BLaER1 treated with 17β-estradiol and CSF1 and Interleukin-3, amounts not matched to agents 10 nM and 100 nM (cell line): ENCODE measurements at regions not wholly inside any gene's neighbourhood (a gene's known extent, or its start where the extent isn't known, plus 50 kb on each side); places are given as distances from the start of the nearest gene placed in this dataset.
"Not testable (repeated sequence)": the region's sequence is repeated elsewhere in the genome, so short reads cannot be mapped to it uniquely, and the experiment has no call there.

Experiments used
- H3K27ac ChIP-seq, 11 experiments: shearing (Covaris generic); formaldehyde crosslinking; 2 replicates each; pipeline ENCODE4 v1.8.1; 2022
- H3K27me3 ChIP-seq, 11 experiments: shearing (Covaris generic); formaldehyde crosslinking; 2 replicates each; pipeline ENCODE4 v1.8.1; 2022
- H3K36me3 ChIP-seq, 11 experiments: shearing (Covaris generic); formaldehyde crosslinking; 2 replicates each; pipeline ENCODE4 v1.8.1; 2022
- H3K4me1 ChIP-seq, 10 experiments: shearing (Covaris generic); formaldehyde crosslinking; 2 replicates each; pipeline ENCODE4 v1.8.1; 2022
- H3K4me2 ChIP-seq, 11 experiments: shearing (Covaris generic); formaldehyde crosslinking; 2 replicates each; pipeline ENCODE4 v1.8.1; 2022
- H3K4me3 ChIP-seq, 10 experiments: shearing (Covaris generic); formaldehyde crosslinking; 2 replicates each; pipeline ENCODE4 v1.8.1; 2022
- H3K9ac ChIP-seq, 11 experiments: shearing (Covaris generic); formaldehyde crosslinking; 2 replicates each; pipeline ENCODE4 v1.8.1; 2022
- H3K9me3 ChIP-seq, 11 experiments: shearing (Covaris generic); formaldehyde crosslinking; replicated peaks in 1 of 11; 2 replicates each; pipeline ENCODE4 v1.8.1; 2022
- H4K20me1 ChIP-seq, 11 experiments: shearing (Covaris generic); formaldehyde crosslinking; 2 replicates each; pipeline ENCODE4 v1.8.1; 2022

- H3K4me1 ChIP-seq: peaks cover 0 to 16% (median 7%) of the 10 kb centered on the region in 10 experiments; a peak in 13 of 20 replicates
- not testable (repeated sequence) for H3K4me3 ChIP-seq, H3K27ac ChIP-seq, H3K9me3 ChIP-seq, H3K9ac ChIP-seq, H3K36me3 ChIP-seq, H3K4me2 ChIP-seq
- H4K20me1 ChIP-seq: peaks cover 0 to 18% (median 6%) of the 10 kb centered on the region in 11 experiments; a peak in 10 of 22 replicates
- peaks cover 38 to 79% (median 71%) of the 10 kb centered on the region in 11 experiments for H3K27me3 ChIP-seq
Observed at GRCh38 chr5:177941386-177941785, 54.7 kb downstream of the PROP1 start.

DNA sequence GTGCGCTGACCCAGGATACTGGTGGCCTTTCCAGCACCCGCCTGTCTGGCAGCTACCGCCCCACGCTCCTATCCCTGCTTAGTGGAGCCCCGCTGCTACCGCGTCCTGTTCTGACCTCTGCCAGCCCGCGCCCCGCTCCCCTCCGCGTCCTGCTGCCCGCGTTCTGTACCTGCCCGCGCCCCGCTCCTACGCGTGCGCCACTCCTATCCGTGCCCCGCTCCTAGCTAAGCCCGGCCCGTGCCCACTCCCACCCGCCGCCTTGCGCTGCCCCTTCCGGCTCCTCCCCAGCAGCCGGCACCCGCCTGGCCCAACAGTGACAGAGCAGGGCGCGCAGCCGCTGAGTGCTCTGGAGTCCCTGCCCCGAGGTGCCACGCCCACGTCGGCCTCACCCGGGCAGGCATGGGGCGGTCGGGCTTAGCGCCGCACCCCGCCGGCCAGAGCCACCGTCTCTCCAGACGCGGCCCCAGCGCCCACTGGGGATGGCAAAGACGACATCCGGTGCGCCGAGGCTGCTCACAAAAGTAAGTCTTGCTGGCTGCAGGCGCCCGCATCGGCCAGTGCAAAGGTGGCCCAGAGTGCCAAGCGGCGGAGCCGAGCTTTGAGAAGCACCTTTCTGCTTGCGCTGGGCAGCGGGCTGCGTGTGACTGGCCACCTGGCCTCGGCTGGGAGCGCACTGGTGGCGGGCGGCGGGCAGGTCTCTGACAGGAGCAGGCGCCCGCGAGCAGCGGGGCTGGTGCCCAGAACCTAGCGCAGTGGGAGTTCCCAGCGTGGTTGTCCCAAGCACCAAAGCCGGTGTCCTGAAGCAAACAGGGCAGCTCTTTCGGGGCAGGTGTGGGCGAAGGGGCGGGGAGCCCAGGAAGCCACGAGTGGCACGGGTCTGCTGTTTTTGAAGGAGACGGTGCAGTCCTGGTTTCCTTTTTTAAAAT, 56.5 kb downstream of the PROP1 start:
- not testable (repeated sequence) for H3K27ac ChIP-seq, H3K36me3 ChIP-seq, H3K9ac ChIP-seq, H3K4me1 ChIP-seq, H3K9me3 ChIP-seq
- Histone ChIP-seq H4K20me1 (peaks cover 0 to 18% (median 6%) of the 10 kb centered on the region in 11 experiments; a peak in 10 of 22 replicates), H3K4me2 (peak overlapping the region; percentile 55 to 88 (median 65); a peak in 21 of 22 replicates), H3K27me3 (peaks cover 38 to 63% (median 60%) of the 10 kb centered on the region in 11 experiments), H3K4me3 (peak overlapping the region in 9 of 10 experiments; percentile 36 to 67 (median 44); a peak in 13 of 20 replicates)

GRCh38 chr5:177938767-177939166, 57.3 kb downstream of the PROP1 start:
- peak overlapping the region; percentile 55 to 88 (median 65); a peak in 19 of 22 replicates for H3K4me2 ChIP-seq
- H3K4me3 ChIP-seq: peak overlapping the region in 6 of 10 experiments; percentile 43 to 67 (median 54); a peak in 9 of 20 replicates
- H3K27ac ChIP-seq, H3K36me3 ChIP-seq, H3K4me1 ChIP-seq, H3K9me3 ChIP-seq, H3K9ac ChIP-seq: not testable (repeated sequence)
- peaks cover 37 to 58% (median 55%) of the 10 kb centered on the region in 11 experiments for H3K27me3 ChIP-seq
- H4K20me1 ChIP-seq: peaks cover 0 to 18% (median 6%) of the 10 kb centered on the region in 11 experiments; a peak in 10 of 22 replicates

DNA sequence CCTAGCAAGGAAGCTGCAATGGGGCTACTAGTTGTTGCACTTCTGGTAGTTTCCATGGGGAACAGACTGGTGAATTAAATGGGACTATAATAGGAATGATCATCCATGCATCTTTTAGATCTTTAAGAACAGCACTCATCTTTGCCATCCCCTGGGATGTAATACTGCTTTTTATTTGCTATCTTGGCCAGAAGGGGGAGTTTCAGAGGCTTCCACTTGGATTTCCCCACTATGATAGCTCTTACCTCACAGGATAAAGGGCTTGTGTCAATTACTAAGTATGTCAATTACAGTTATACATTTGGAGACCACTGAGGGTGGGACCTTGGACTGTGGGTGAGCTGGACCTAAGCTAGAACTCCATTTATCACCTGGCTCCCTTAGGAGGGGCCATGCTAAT, 61.8 kb downstream of the PROP1 start:
- H3K4me3 ChIP-seq, H3K27ac ChIP-seq, H3K9ac ChIP-seq, H3K4me1 ChIP-seq, H3K4me2 ChIP-seq, H3K9me3 ChIP-seq, H3K36me3 ChIP-seq: not testable (repeated sequence)
- peaks cover 19 to 22% (median 20%) of the 10 kb centered on the region in 11 experiments for H3K27me3 ChIP-seq
- peaks cover 0 to 11% (median 4%) of the 10 kb centered on the region in 11 experiments; a peak in 9 of 22 replicates for H4K20me1 ChIP-seq

DNA sequence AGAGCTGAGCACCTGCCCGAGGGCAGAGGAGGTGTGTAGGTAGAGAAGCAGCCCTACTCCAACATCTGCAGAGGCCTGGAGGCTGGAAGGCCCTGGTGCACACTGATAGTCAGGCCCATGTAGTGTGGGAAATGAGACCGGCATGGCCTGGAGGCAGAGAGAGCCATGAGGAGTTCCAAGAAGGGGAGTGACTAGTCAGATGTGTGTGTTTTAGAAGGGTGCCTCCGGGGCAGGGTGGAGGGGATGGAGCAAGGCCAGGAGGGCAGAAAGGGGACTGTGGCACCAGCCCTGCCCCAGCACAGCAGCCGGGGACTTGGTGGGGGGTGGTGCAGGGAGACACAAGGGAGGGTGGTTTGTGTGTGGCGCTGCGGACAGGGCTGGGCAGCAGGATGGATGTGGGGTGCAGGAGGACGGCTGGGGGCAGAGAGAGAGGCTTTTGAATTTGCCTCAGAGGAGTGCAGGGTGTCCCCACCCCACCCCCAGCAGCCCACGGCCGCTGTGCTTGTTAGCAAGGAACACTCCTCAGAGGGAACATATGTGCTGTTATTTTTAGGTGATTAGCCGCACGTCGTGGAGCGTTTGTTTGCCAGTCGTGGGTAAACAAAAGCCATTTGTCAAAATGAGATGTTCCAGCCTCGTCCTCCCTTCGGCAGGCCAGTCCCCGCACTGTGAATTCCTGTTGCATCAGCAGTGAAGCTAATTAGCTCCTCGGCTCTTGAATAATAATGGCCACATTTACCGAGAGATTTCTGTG, 65.6 kb downstream of the PROP1 start:
- not testable (repeated sequence) for H3K36me3 ChIP-seq, H3K9me3 ChIP-seq, H3K4me3 ChIP-seq, H4K20me1 ChIP-seq, H3K27me3 ChIP-seq, H3K9ac ChIP-seq, H3K4me1 ChIP-seq, H3K27ac ChIP-seq
- peak overlapping the region in 3 of 11 experiments; percentile 15 to 36 (median 19); a peak in 1 of 22 replicates for H3K4me2 ChIP-seq

DNA sequence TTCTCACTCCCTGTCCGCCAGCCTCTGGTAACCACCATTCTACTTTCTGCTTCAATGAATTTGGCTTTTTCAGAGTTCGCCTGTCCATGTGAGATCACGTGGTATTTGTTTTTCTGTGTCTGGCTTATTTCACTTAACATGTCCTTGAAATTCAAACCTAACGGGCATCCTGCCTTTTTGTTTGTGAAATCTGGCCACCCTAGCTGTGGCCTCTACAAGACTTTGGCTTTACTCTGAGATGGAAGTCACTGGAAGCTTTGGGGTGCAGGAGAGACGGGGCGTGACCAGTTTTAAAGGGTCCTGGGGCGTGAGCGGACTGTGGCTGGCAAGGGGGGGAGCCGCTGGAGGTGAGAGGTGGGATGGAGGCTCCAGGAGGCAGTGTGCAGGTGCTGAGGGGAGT, 66.4 kb downstream of the PROP1 start:
- not testable (repeated sequence) for H3K9ac ChIP-seq, H3K4me1 ChIP-seq, H3K4me3 ChIP-seq, H3K4me2 ChIP-seq, H3K36me3 ChIP-seq, H3K27ac ChIP-seq, H3K9me3 ChIP-seq, H4K20me1 ChIP-seq, H3K27me3 ChIP-seq

DNA sequence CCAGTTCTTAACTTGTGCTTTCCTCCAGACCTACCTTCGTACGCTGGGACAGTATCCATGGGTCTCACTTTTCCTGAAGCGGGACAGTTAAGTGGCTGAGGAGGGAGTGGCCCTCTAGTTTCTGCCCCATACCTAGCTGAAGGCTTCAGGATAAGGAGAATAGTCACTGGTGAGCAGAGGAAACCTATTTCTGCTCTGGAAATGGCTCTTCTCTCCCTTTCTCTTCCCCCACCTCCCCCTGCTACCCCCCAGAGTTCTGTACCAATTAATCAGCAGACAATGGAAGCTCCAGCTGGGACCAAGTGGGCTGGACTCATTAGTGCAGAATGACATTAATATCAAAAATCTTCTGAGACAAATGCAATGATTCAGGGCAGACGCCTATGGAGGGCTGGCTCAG, 68.5 kb downstream of the PROP1 start:
- H3K27me3 ChIP-seq, H3K36me3 ChIP-seq, H4K20me1 ChIP-seq, H3K9me3 ChIP-seq, H3K27ac ChIP-seq, H3K9ac ChIP-seq, H3K4me3 ChIP-seq, H3K4me2 ChIP-seq: not testable (repeated sequence)
- peaks cover 0 to 11% (median 0%) of the 10 kb centered on the region in 10 experiments; a peak in 1 of 20 replicates for H3K4me1 ChIP-seq

- H3K36me3 ChIP-seq, H3K9me3 ChIP-seq, H3K4me2 ChIP-seq, H3K27me3 ChIP-seq, H3K4me3 ChIP-seq, H3K4me1 ChIP-seq, H4K20me1 ChIP-seq, H3K9ac ChIP-seq, H3K27ac ChIP-seq: not testable (repeated sequence)
Observed at GRCh38 chr5:177924577-177924976, 71.5 kb downstream of the PROP1 start.

DNA sequence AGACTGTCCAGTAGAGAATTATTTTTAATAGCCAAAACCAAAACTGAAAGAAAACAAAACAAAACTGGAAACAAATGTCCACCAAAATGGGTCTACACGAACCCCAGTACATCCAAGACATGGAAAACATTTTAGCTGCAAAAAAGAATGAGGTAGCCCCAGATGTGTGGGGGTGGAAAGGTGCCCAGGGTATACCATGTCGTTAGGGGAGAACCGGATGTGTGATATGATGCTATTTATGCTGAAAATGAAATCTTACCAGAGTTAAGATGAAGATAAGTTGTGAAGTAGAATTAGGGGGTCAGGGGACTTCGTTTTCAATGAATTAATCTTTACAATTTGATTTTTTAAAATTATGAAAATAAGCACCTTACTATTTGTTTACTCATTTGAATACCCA, 72.2 kb downstream of the PROP1 start:
- not testable (repeated sequence) for H3K9me3 ChIP-seq, H3K9ac ChIP-seq, H3K27me3 ChIP-seq, H4K20me1 ChIP-seq, H3K36me3 ChIP-seq, H3K4me3 ChIP-seq, H3K4me1 ChIP-seq
- H3K27ac ChIP-seq: peak overlapping the region in 7 of 11 experiments; percentile 27 to 58 (median 42); a peak in 9 of 22 replicates
- peak overlapping the region in 4 of 11 experiments; percentile 7 to 38 (median 16); a peak in 3 of 22 replicates for H3K4me2 ChIP-seq

GRCh38 chr5:177923189-177923588, 72.9 kb downstream of the PROP1 start:
- not testable (repeated sequence) for H3K4me3 ChIP-seq, H3K4me1 ChIP-seq, H3K9me3 ChIP-seq, H3K36me3 ChIP-seq, H4K20me1 ChIP-seq, H3K27me3 ChIP-seq, H3K9ac ChIP-seq
- peak overlapping the region in 7 of 11 experiments; percentile 27 to 58 (median 42); a peak in 7 of 22 replicates for H3K27ac ChIP-seq
- peak overlapping the region in 3 of 11 experiments; percentile 7 to 38 (median 21); a peak in 3 of 22 replicates for H3K4me2 ChIP-seq

DNA sequence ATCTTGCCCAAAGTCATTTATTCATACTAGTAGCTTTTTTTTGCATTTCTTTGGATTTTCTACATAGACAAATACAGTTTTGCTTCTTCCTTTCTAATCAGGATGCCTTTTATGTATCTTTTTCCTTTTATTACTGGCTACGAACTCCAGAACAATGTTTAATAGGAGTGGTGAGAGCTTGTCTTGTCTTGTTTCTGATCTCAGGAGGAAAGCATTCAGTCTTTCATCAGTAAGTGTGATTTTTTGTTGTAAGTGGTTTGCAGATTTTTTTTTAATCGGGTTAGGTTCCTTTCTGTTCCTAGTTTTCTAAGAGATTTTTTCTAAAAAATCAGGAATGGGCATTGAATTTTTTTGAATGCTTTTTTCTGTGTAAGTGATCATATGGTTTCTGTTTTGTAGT, 86.8 kb downstream of the PROP1 start:
- H3K27ac ChIP-seq, H3K4me1 ChIP-seq, H4K20me1 ChIP-seq, H3K27me3 ChIP-seq, H3K9me3 ChIP-seq, H3K36me3 ChIP-seq, H3K9ac ChIP-seq, H3K4me2 ChIP-seq, H3K4me3 ChIP-seq: not testable (repeated sequence)

DNA sequence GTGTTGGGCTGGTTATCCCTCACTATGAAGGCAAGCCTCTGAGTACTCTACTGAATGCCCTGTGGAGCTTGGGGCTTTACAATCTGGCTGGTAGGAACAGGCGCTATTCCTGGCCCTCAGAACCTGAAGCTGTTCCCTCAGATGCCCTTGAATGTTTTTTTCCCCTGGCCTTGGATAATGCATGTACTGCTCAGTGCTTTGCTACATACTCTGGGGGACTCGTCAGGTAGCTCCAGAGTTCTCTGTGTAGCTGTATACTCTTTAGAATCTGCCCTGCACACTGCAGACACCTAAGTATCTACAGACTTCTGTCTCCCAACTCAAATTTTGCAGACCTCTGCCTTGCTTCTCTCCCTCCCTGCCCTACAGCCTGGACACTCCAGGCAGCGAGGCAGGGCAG, 93.2 kb downstream of the PROP1 start:
- H3K36me3 ChIP-seq: not testable (repeated sequence)

DNA sequence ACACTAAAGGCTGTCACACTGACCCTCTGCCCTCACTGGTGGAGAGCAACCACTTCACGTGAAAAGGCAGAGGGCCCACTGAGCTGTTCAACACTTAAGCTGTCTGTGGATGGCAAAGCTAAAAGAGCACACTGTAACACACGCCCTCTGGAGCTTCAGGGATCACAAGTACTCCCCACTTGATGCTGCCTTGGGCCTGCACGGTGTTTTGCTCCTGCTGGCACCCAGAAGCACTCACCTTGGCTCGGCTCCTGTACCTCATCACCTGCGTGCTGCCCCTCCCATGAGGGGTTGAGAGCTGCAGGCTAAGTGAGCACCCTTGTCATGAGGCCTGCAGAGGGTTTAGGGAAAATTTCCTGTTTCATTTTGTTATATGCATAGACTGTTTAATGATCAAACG, 96.0 kb downstream of the PROP1 start:
- not testable (repeated sequence) for H3K4me3 ChIP-seq, H3K4me2 ChIP-seq, H3K27ac ChIP-seq, H3K27me3 ChIP-seq, H3K4me1 ChIP-seq, H3K36me3 ChIP-seq, H3K9ac ChIP-seq, H4K20me1 ChIP-seq, H3K9me3 ChIP-seq

More for the DNA sequence above, 93.2 kb downstream of the PROP1 start:
- not testable (repeated sequence) for H3K4me2 ChIP-seq, H4K20me1 ChIP-seq, H3K9ac ChIP-seq, H3K27me3 ChIP-seq, H3K9me3 ChIP-seq, H3K4me1 ChIP-seq, H3K27ac ChIP-seq, H3K4me3 ChIP-seq
